Stimulated activated CD4-positive, alpha-beta T cell treated with anti-CD3 and anti-CD28 coated beads, Interleukin-15, amount 100 ng/mL, for 24 hours (primary cell): ENCODE measurements at regions not wholly inside any gene's neighbourhood (a gene's known extent, or its start where the extent isn't known, plus 50 kb on each side); places are given as distances from the start of the nearest gene placed in this dataset.
"Not testable (repeated sequence)": the region's sequence is repeated elsewhere in the genome, so short reads cannot be mapped to it uniquely, and the experiment has no call there.

Experiments
- DNase-seq: peaks from one replicate; pipeline ENCODE4 v3.0.0-alpha.2; 2020

DNA sequence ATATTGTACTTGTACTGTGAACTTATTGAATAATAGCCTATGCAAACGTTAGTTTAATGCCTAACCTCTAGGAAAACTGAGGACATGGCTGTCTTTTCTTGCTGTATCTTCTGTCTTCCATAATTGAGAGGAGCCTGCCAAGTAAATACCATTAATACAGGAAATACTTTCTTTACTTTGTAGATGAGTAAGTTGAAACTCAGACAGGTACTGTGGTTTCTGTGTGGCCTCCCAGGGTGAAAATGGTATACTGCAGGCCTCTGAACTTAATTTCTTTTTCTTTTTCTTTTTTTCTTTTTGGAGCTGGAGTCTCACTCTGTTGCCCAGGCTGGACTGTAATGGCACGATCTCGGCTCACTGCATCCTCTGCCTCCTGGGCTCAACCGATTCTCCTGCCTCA is 208.8 kb upstream of the ADGRL4 start:
- no peak for DNase-seq

DNA sequence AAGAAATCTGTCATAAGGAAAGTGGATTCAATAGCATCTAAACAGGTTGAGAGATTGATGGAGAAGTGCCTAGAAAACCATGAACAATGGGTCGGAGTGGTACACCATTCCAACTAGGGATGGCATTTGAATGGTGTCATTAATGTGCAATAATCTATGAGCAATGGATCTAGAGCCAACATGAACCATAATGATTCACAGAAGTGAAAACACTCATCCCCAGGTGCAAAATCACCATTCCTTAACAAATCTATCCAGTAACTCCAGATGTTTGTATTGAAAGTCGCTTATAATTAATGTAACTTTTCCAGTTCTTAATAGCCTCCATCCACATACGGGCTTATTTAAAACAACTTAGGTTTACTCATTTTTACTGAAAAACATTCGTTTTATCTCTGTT is 201.3 kb upstream of the ADGRL4 start:
- DNase-seq: no peak

DNA sequence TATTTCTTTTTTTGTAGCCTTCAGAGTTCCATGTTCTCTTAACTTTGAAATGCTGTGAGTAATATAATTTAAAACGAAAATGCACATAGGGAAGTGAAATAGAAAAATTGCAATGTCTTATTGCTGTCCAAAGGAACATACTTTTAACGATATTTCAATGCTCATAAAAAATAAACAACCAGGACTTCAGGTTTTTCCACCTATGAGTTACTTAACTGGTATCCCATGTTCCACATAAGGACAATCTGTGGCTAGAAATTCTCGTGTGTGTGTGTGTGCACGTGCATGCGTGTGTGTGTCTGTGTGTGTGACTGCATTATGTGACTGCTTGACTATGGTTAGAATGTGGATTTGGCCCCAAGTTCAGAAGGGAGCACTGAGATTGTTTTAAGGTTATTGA is 200.8 kb upstream of the ADGRL4 start:
- DNase-seq: no peak

DNA sequence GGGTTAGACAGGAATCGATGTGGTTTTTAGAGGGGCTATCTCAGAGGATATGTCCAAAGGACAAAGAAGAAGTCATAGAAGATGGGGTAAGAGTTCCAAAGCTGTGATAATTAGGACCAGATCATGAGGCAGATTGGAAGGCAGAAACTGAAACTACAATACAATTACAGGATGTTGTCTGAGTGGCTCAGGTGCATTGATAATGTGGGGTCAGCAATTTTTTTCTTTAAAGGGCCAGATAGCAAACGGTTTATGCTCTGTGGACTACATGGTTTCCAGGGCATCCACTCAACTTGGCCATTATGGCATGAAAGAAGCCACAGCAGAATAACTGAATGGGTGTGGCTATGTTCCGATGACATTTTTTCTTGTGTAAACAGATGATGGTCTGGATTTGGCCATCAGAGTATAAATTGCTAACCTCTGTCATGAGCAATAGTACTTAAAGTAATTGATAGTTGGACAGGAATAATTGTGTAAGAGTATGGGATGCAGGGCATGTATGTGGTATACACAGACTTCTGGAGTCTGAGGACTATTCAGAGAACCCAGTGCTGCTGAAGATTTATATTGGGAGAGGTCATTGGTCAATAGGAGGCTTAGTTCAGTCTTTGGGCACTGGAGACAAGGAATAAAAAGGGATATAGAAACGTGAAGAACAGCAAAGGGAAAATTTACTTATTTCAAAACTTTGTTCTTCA is 198.4 kb upstream of the ADGRL4 start:
- DNase-seq: no peak

DNA sequence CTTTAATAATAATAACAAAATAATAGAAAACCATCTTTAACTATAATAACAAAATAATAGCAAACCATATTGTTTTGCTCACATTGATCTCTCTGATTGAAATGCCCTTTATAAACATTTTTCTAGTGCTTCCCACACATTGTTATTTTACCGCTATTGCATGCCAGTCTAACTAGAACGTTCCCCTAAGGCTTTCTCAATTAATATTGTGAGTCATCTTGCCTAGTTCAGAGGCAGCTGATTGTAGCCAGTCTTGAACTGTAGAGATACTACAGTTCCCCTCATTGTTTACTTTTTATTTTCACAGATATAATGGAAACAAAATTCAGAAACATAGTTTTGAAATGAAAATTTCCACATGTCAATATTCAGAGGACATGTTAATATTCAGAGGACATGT is 192.3 kb upstream of the ADGRL4 start:
- DNase-seq: no peak

DNA sequence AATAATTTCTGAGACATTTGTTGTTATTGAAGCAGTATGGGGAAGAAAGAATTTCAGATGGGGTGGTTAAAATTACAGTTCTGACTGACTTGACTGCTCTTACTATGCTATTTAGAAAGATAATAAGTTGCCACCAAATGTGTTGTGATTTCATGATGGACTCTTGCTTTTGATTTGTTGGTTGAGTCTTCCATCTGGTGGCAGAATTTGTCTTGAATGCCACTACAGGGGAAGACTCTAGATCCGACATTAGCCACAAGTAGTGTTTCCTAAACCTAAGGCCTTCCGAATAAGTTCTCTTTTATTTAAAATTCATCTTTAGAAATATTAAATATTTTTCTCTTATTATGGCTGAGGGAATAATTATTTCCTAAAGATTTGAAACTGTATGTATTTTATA is 190.9 kb upstream of the ADGRL4 start:
- DNase-seq: no peak

DNA sequence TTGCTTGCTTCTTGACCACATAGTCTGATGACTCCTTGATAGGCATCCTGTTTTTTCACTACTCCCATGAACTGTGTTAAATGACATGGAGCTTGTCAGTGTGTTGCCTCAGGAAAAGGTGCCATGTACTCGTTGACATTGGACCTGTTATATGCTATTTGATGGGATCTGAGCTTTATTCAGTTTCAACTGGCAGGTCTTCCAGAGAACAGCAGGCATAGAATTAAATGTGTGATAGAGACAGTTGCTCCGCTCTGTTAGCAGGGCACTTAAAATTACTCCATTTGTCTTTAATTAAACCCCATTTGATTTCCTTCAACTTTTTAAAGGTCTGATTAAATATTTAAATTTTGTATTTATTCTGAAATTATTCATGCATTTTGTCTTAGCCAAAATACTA is 189.7 kb upstream of the ADGRL4 start:
- DNase-seq: no peak

DNA sequence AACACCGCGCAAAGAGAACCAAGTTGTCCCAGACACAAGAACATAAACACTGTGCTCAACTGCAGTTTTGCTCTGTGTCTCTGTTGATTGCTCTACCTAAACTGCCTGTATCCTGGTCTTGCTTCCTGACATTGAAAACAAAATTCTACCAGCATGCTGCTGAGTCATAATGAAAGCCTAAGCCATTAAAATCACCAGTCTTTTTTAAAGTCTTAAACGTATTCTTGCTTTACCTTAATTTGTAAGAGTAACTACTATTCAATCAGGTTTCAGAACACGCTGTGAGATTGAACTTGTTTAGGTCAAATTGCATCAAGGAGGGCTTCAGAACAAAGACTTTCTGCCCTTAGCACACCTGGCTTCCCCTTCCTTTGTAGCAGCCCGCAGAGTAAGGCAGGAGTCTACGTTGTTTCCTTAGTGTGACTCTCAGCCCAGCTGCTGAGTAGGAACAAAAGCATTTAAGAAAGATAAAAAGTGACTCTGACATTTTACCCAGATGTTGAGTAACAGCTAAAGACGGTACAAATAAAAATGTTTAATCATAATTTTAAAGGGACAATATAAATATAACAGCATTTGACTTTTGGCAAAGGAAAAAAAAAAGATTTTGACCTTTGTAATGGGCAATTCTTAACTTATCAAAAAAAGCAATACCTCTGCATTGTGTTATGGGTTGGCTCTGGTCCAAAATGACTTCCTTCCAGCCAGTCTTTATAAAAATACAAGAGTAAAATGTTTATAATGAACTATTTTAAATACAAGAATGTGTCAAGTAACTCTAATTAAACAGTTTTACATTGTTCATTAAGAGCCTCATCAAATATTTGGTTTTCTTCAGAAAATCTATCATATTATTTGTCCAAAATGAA is 186.9 kb upstream of the ADGRL4 start:
- DNase-seq: no peak

DNA sequence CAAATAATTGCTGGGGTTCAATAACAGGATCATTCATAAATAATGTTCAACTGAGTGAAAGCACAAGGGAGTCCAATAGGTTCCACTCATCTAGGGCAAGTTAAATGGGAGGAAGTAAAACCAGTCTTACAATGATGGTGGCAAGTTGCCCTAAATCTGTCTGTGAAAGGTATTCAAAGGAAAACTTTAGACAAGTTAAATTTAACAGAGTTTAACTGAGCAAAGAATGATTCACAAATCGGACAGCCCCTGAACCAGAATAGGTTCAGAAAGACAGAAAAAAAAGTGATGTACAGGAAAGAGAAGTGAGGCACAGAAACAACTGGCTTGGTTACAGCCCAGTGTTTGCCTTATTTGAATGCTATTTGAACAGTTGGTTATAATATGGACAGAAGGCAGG is 183.5 kb upstream of the ADGRL4 start:
- no peak for DNase-seq

DNA sequence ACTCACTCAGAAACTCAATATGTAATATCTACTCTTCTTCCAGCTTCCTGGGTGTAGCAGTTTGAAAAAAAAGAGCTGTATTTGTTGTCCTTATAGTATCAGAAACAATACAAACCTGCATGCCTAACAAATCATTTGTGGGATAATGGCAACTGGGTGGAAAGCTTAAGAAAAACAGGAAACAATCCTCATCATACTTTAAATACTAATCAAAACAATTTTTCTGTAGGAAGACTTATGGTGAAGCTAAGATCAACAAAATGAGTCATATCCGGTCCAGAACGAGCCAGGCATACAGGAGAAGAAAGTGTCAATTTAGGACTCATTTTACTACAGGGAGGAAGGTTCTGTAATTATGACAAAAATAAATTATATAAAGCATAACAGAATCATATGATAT is 181.8 kb upstream of the ADGRL4 start:
- no peak for DNase-seq

DNA sequence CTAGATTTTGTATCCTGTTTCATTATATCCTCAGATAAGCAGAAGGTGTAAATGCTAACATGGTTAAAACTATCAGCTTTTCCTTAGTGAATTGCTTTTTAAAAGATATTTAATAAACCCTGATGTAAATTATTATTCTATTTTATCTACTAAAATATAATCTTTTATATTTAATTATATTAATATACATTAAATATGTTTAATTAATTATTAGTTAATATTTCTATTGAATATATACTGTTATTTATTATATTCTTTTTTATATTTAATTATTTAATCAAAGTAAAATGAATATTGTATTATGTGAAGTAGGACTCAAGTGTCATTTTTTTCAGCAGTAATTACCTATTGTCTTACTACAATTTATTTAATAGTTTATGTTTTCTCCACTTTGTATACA is 179.7 kb upstream of the ADGRL4 start:
- no peak for DNase-seq

DNA sequence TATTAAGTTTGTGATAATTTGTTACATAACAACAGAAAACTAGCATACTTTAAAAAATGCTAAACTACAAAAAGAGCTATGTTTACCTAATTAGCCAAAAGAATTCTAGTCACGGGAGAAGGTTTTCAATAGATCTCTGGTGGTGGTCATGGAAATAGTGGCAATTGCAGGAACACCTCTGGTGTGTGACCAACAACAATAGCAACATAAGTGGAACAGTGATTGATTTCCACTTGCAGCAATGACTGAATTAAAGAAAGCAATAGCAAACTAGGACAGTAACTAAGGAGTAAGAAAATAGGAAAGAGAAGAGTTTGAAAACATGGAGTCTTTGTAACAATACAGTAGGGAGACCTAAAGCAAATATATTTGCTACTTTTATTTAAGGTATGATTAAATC is 171.3 kb upstream of the ADGRL4 start:
- DNase-seq: no peak

DNA sequence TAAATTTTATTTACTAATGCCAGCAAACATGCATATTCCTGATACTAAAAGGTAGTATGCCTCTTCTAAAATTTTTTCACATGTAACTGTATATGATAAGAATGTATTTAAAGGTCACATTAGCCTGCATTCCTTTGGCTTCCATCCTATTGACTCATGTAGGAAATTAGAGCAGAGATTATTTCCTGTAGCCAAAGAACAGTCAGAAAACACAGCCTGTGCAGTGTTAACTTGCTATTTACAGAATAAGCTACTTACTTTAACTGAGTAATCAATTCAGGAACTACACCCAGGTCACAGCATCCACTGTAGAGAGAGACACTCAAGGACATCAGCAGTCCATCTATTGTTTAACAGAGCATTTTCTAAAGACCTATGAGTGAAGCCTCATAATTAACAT is 154.5 kb upstream of the ADGRL4 start:
- no peak for DNase-seq

DNA sequence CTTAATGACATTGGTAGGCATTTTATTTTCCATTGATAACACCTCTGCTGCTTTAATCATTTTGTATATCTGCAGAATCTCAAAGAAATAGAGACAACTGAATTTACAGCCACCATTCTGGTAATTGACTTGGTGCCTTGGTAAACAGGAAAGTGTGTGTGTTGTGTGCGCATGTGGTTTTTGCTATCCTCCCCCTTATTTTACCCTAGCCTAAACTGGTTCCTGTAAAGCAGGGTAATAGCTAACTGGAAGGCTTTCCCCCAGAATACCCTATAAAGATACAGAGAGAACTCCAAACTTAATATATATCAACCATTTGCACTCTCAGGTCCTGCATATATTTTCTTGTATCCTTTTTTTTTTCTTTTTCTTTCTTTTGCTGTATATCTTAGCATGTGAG is 149.5 kb upstream of the ADGRL4 start:
- no peak for DNase-seq

DNA sequence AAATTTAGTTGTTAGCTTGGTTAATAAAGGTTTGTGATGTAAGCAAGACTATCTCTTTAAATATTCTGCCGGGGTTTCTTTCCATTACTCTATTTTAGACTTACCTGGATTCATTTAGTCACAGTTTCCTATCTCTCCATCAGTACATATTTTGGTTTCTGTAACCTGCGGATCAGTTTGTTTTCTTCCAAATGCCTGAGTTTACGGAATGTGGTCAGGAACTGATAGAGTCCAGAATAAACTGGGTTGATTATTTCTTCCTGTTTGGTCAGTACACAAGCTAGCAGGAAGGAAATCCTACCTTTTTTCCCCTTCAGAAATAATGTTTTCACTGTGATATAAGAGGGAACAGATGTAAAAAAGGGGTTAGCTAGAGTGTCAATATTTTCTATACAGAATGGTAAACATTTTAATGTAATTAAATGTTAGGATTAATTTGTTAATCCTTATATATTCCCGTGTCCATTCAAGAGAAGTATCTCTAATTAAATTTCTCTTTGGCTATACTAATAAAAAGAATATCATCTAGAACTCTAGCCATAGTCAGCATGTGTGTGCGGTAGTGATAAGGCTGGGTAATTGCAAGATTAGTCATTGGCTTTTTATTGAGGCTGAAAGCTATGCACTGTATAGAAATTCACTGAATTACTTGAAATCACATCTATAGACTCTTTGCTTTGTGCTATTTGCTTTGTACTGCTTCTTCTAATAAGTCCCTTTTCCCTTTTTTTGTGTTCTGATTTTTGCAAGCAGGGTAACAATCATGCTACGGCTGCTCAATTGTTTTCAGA is 144.7 kb upstream of the ADGRL4 start:
- no peak for DNase-seq

DNA sequence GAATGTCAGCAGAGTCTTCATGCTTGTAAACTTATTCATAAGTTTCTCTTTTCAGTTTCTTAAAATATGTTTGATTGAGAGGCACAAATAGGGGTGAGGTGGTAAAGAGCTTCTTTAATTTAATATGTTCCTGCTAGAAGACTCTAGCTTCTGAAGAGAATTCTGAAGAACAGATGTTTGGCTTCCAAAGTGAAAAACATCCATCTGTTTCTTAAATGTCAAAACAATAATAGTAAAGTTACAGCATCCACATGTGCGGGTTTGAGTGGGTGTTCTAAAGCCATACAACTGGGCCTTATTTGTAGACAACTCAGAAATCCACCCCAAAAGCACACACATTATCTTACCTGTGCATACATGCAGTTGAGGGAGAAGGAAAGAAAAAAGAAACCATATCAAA is 144.0 kb upstream of the ADGRL4 start:
- no peak for DNase-seq

DNA sequence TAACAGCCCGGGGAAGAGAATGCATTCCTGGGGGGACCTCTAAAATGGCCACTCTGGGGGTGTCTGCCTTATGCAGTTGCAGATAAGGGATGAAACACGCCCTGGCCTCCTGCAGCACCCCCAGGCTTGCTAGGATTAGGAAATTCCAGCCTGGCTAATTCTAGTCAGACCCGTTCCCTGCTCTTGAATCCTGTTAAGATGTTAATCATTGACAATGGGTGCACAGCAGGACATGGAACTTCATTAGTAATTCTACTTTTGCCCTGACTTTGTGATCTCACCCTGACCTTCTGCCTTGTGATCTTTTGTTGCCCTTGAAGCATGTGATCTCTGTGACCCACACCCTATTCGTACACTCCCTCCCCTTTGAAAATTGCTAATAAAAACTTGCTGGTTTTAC is 131.7 kb upstream of the ADGRL4 start:
- DNase-seq: not testable (repeated sequence)

DNA sequence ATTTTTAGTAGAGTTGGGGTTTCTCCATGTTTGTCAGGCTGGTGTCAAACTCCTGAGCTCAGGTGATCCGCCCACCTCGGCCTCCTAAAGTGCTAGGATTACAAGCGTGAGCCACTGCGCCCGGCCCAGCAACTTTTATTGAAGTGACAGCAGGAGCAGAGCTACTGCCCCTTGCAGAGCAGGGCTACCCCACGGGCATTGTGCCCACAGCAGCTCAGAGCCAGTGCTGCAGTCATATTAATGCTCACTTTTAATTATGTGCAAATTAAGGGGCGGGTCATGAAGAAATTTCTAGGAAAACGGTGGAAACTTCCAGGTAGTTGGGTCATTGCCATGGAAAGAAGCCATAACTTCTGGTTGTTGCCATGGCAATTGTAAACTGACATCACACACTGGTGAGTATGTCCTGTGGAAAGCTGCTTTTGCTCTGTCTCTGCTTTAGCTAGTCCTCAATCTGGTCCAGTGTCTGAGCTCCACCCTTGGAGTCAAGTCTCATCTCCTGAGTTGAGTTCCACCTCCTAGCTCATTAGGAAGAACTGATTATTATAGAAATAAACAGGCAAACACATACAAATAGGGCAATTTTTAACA is 127.3 kb upstream of the ADGRL4 start:
- DNase-seq: no peak

DNA sequence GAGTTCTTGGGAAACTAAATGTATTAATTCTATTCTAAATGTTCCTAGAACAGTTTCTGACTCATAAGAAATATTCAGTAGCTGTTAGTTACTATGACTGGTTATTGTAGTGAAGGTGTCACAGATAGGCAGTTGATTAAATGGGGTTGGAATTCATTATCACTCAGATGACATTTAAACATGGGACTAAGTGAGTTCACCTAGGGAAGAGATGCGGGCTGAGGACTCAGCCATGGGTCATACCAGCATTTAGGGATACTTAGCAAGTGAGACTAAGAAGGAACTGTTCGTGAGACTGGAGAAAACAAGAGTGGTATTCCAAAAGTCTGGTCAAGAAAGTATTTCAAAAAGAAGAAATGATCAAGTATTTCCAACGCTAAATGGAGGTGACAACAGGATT is 125.1 kb upstream of the ADGRL4 start:
- no peak for DNase-seq

DNA sequence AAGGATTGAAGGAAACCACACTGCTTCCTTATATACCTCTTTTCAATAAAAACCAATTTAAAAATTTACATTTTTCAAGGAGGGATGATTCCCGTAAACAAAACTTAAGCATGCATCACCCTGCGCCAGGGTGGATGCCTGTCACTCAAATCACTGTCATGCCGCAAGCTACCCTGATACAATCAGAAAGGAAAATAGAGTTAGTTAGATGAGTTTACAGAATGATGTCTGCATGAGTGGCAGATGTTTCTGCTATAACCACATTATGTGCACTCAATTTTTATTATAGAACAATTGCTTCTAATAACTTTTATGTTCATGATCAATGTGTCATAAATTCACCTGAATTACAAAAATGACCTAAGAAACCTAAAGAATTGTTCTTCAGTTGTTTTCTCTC is 123.4 kb upstream of the ADGRL4 start:
- DNase-seq: no peak

DNA sequence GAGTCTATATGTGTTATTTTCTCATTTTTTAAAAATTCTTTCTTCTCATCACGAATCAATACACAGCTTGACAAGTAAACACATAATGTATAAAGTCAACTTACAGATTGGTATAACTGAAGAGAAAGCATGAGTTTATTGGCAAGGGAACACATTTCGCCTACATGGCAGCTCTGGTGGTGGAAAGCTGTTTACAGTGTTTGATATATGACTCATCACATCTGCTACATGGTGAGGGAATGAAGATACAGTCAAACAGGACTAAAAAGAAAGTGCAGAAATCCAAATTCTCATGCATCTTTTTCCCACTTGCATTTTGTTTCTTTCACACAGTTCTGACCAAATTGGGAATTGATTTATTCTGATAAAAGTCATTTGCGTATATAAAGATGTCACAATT is 122.2 kb upstream of the ADGRL4 start:
- DNase-seq: no peak

DNA sequence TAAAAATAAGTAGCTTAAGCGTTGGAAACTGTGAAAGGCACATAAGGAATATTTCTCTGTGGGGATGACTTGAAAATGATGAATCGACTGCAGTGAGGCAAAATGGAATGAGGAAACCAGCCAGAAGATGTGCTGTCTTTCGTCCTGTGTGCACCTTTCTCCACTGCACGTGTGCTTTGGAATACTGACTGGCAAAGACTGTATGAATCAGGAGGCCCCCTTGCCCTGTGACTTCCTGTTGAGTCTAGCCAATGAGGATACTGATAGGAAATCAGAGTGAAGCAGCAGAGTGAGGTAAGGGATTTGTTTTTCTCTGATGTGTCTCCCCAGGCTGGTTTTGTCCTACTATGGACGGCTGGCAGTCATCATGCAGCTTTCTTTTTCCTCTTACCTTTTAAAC is 118.2 kb upstream of the ADGRL4 start:
- no peak for DNase-seq

DNA sequence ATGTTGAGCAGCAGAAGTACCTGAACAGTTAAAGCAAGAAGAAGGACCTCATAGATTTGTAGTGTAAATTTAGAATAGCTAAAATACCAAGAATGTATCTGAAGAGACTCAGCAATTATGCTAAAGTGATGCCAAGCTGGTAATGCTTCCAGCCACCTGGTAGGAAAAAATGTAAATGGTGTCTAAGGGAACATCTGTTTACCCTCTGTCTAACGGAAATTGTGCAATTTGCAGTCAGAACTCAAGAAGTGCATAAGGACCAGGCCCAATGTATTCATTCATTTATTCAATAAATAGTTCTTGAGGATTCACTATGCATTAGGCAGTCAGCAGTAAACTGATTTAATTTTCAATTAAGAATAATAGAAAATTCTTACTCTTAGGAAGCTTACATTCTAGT is 116.0 kb upstream of the ADGRL4 start:
- no peak for DNase-seq

DNA sequence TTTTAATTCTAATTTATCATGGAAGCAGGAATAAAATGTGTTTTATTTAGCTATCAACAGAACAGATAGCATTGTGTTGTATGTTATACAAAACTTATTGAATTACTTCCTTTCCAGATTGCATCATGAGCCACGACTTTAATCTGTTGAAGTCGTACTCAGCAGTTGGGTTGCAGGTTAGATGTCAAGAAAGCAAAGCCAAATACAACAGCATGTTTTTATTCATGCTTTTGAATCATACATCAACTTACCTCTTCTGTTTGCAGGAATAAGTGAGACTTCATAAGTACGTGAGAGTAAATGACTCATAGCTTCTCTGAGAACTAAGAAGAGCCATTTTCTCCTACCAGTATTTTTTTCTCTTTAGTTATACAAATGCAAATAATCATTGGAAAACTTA is 110.8 kb upstream of the ADGRL4 start:
- DNase-seq: no peak
